ENCODE measurements at regions not wholly inside any gene's neighbourhood (a gene's known extent, or its start where the extent isn't known, plus 50 kb on each side); places are given as distances from the start of the nearest gene placed in this dataset.

- DNase-seq (ENCODE audit: low spot score) (no peak), FAIRE-seq (no peak), ATAC-seq (no peak)
- in situ Hi-C loops (cut with HindIII; ENCODE audit: extremely low pct_ligation_motif_present, low pct_unique_long_range_greater_than_20kb) (loop anchor here (5.0 kb wide), 1 partner anchor 101 kb away; no protein-coding TSS in a partner anchor), intact Hi-C loops (cut with micrococcal nuclease; ENCODE audit: unreplicated experiment) (no loop called here)
- H3K9me3 ChIP-seq (ENCODE audit: low read length): no peaks in the 10 kb centered on the region
- no peaks in the 10 kb centered on the region for H3K36me3 ChIP-seq (replicated peaks in 1 of 2; ENCODE audit: control insufficient read depth in 1 of 2, insufficient read depth in 2 of 2, low read length in 2 of 2)
- ChIA-PET CTCF (ENCODE audit: low intra/inter-chr PET ratio, low total read pairs) (no interaction called here), POLR2A (no interaction called here)
- no peak overlapping the region for H3K4me2 ChIP-seq (ENCODE audit: low read depth, low read length)
- H3K4me3 ChIP-seq (replicated peaks in 1 of 3; ENCODE audit: insufficient read depth in 1 of 3, low read depth in 2 of 3, low read length in 3 of 3): no peak overlapping the region
- no peaks in the 10 kb centered on the region for H4K20me1 ChIP-seq (ENCODE audit: insufficient read depth, low read length)
- H2AFZ ChIP-seq (ENCODE audit: low read length): no peak overlapping the region
- no peak overlapping the region for H3K27ac ChIP-seq (ENCODE audit: extremely low read length, insufficient read depth, low read length)
- H3K79me2 ChIP-seq (ENCODE audit: insufficient read depth, low read length): no peaks in the 10 kb centered on the region
- WGBS (ENCODE audit: low lambda C conversion rate): 54% methylated on average over 6 of the region's 6 CpGs
- no peaks in the 10 kb centered on the region for H3K27me3 ChIP-seq (ENCODE audit: control insufficient read depth in 1 of 2, insufficient read depth in 2 of 2, low read length in 2 of 2)
- no TSS peak for BruUV-seq (replicated peaks)
- H3K4me1 ChIP-seq (ENCODE audit: insufficient read depth, low read length): peaks cover 6% of the 10 kb centered on the region
- TF ChIP-seq ZNF616 (CRISPR knock-in tag; IDR thresholded peaks at IDR 0.05; ENCODE audit: low read depth) (no peak), BORCS8-MEF2B (CRISPR knock-in tag; IDR thresholded peaks at IDR 0.05) (no peak), ZNF430 (CRISPR knock-in tag; IDR thresholded peaks at IDR 0.05) (no peak), ZBTB20 (CRISPR knock-in tag; IDR thresholded peaks at IDR 0.05; ENCODE audit: borderline replicate concordance, low read depth) (no peak)
- no peak overlapping the region for H3K9ac ChIP-seq (ENCODE audit: insufficient read depth, low read depth, low read length)
These were observed 148.4 kb upstream of the TMTC4 start for GRCh38 chr13:100822871-100823443.

- H4K20me1 ChIP-seq (ENCODE audit: insufficient read depth, low read length): no peaks in the 10 kb centered on the region
- POLR2A ChIA-PET: no interaction called here
- no peak overlapping the region for H3K4me2 ChIP-seq (ENCODE audit: low read depth, low read length)
- H3K27me3 ChIP-seq (ENCODE audit: control insufficient read depth in 1 of 2, insufficient read depth in 2 of 2, low read length in 2 of 2): no peaks in the 10 kb centered on the region
- in situ Hi-C loops (cut with HindIII; ENCODE audit: extremely low pct_ligation_motif_present, low pct_unique_long_range_greater_than_20kb): no loop called here
- WGBS (ENCODE audit: low lambda C conversion rate): 5% methylated on average over 3 of the region's 3 CpGs
- FAIRE-seq: no peak
- intact Hi-C loops (cut with micrococcal nuclease; ENCODE audit: unreplicated experiment): no loop called here
- CTCF ChIA-PET (ENCODE audit: low intra/inter-chr PET ratio, low total read pairs): no interaction called here
- no peak overlapping the region for H2AFZ ChIP-seq (ENCODE audit: low read length)
- no peaks in the 10 kb centered on the region for H3K79me2 ChIP-seq (ENCODE audit: insufficient read depth, low read length)
- no peaks in the 10 kb centered on the region for H3K9me3 ChIP-seq (ENCODE audit: low read length)
- no peaks in the 10 kb centered on the region for H3K36me3 ChIP-seq (replicated peaks in 1 of 2; ENCODE audit: control insufficient read depth in 1 of 2, insufficient read depth in 2 of 2, low read length in 2 of 2)
- ATAC-seq: no peak
- no peak overlapping the region for H3K27ac ChIP-seq (ENCODE audit: extremely low read length, insufficient read depth, low read length)
- no peak overlapping the region for H3K9ac ChIP-seq (ENCODE audit: insufficient read depth, low read depth, low read length)
- H3K4me1 ChIP-seq (ENCODE audit: insufficient read depth, low read length): no peaks in the 10 kb centered on the region
- no peak overlapping the region for H3K4me3 ChIP-seq (replicated peaks in 1 of 3; ENCODE audit: insufficient read depth in 1 of 3, low read depth in 2 of 3, low read length in 3 of 3)
- no peak for DNase-seq (ENCODE audit: low spot score)
- no TSS peak for BruUV-seq (replicated peaks)
- TF ChIP-seq ZNF124 (CRISPR knock-in tag; IDR thresholded peaks at IDR 0.05) (no peak), PTBP1 (IDR thresholded peaks at IDR 0.05; ENCODE audit: low read depth, low read length, poor library complexity, severe bottlenecking) (no peak), SIN3B (IDR thresholded peaks at IDR 0.05; ENCODE audit: low read length) (no peak), ZNF350 (CRISPR knock-in tag; IDR thresholded peaks at IDR 0.05; ENCODE audit: borderline replicate concordance, low read depth) (no peak), MZF1 (CRISPR knock-in tag; IDR thresholded peaks at IDR 0.05; ENCODE audit: borderline replicate concordance) (no peak), KLF13 (CRISPR knock-in tag; IDR thresholded peaks at IDR 0.05) (no peak)
- TF ChIP-seq, protein P1, sequence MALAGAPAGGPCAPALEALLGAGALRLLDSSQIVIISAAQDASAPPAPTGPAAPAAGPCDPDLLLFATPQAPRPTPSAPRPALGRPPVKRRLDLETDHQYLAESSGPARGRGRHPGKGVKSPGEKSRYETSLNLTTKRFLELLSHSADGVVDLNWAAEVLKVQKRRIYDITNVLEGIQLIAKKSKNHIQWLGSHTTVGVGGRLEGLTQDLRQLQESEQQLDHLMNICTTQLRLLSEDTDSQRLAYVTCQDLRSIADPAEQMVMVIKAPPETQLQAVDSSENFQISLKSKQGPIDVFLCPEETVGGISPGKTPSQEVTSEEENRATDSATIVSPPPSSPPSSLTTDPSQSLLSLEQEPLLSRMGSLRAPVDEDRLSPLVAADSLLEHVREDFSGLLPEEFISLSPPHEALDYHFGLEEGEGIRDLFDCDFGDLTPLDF (CRISPR knock-in tag; IDR thresholded peaks at IDR 0.05): no peak
- TF ChIP-seq, protein P2, sequence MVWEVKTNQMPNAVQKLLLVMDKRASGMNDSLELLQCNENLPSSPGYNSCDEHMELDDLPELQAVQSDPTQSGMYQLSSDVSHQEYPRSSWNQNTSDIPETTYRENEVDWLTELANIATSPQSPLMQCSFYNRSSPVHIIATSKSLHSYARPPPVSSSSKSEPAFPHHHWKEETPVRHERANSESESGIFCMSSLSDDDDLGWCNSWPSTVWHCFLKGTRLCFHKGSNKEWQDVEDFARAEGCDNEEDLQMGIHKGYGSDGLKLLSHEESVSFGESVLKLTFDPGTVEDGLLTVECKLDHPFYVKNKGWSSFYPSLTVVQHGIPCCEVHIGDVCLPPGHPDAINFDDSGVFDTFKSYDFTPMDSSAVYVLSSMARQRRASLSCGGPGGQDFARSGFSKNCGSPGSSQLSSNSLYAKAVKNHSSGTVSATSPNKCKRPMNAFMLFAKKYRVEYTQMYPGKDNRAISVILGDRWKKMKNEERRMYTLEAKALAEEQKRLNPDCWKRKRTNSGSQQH (CRISPR knock-in tag; IDR thresholded peaks at IDR 0.05; ENCODE audit: low read depth): no peak
- TF ChIP-seq, protein P3, sequence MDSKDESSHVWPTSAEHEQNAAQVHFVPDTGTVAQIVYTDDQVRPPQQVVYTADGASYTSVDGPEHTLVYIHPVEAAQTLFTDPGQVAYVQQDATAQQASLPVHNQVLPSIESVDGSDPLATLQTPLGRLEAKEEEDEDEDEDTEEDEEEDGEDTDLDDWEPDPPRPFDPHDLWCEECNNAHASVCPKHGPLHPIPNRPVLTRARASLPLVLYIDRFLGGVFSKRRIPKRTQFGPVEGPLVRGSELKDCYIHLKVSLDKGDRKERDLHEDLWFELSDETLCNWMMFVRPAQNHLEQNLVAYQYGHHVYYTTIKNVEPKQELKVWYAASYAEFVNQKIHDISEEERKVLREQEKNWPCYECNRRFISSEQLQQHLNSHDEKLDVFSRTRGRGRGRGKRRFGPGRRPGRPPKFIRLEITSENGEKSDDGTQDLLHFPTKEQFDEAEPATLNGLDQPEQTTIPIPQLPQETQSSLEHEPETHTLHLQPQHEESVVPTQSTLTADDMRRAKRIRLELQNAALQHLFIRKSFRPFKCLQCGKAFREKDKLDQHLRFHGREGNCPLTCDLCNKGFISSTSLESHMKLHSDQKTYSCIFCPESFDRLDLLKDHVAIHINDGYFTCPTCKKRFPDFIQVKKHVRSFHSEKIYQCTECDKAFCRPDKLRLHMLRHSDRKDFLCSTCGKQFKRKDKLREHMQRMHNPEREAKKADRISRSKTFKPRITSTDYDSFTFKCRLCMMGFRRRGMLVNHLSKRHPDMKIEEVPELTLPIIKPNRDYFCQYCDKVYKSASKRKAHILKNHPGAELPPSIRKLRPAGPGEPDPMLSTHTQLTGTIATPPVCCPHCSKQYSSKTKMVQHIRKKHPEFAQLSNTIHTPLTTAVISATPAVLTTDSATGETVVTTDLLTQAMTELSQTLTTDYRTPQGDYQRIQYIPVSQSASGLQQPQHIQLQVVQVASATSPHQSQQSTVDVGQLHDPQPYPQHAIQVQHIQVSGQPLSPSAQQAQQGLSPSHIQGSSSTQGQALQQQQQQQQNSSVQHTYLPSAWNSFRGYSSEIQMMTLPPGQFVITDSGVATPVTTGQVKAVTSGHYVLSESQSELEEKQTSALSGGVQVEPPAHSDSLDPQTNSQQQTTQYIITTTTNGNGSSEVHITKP (CRISPR knock-in tag; IDR thresholded peaks at IDR 0.05; ENCODE audit: low read depth): no peak
These were observed 144.1 kb upstream of the TMTC4 start for GRCh38 chr13:100818711-100819110.
